Stimulated activated effector memory CD8-positive, alpha-beta T cell treated with anti-CD3 and anti-CD28 coated beads, Interleukin-12 subunit alpha, Interleukin-12 subunit beta, amount 100 ng/mL, for 72 hours (primary cell): ENCODE measurements at regions not wholly inside any gene's neighbourhood (a gene's known extent, or its start where the extent isn't known, plus 50 kb on each side); places are given as distances from the start of the nearest gene placed in this dataset.
"Not testable (repeated sequence)": the region's sequence is repeated elsewhere in the genome, so short reads cannot be mapped to it uniquely, and the experiment has no call there.

Source experiments
- ATAC-seq: fragments of 150-1000 bp; cut with Tn5 transposase; 2 replicates; pipeline ENCODE4 v1.10.0; 2021
- DNase-seq, 2 donors: peaks; one replicate each; pipeline ENCODE4 v3.0.0; 2021 to 2022; ENCODE audit warnings: low spot score in 2 of 2
- H3K27ac Mint-ChIP-seq: one replicate; pipeline ENCODE4 v1.8.0; 2022; ENCODE audit warnings: mild to moderate bottlenecking, mixed read lengths
- H3K36me3 Mint-ChIP-seq: one replicate; pipeline ENCODE4 v1.8.0; 2022; ENCODE audit warnings: mild to moderate bottlenecking, mixed read lengths
- H3K4me1 Mint-ChIP-seq: one replicate; pipeline ENCODE4 v1.8.0; 2022; ENCODE audit warnings: mixed read lengths
- H3K4me3 Mint-ChIP-seq: one replicate; pipeline ENCODE4 v1.8.0; 2022; ENCODE audit warnings: mild to moderate bottlenecking, mixed read lengths
- H3K9me3 Mint-ChIP-seq: one replicate; pipeline ENCODE4 v1.8.0; 2022; ENCODE audit warnings: mixed read lengths

GRCh38 chr5:28421141-28421540 lies 1382.8 kb upstream of the CDH9 start:
- Mint-ChIP-seq H3K4me1 (no peaks in the 10 kb centered on the region), H3K36me3 (no peaks in the 10 kb centered on the region), H3K4me3 (no peak overlapping the region), H3K9me3 (peaks cover 23% of the 10 kb centered on the region), H3K27ac (no peak overlapping the region)
- no peak for DNase-seq
- ATAC-seq = no peak

- H3K36me3 Mint-ChIP-seq = no peaks in the 10 kb centered on the region
- H3K4me3 Mint-ChIP-seq = no peak overlapping the region
- H3K9me3 Mint-ChIP-seq = peaks cover 20% of the 10 kb centered on the region
- ATAC-seq (no peak), DNase-seq (no peak)
- no peaks in the 10 kb centered on the region for H3K4me1 Mint-ChIP-seq
- H3K27ac Mint-ChIP-seq = no peak overlapping the region
These were observed 1377.5 kb upstream of the CDH9 start for GRCh38 chr5:28415791-28416443.

GRCh38 chr5:28414619-28415018 lies 1376.2 kb upstream of the CDH9 start:
- Mint-ChIP-seq H3K27ac (no peak overlapping the region), H3K4me3 (no peak overlapping the region), H3K36me3 (no peaks in the 10 kb centered on the region), H3K9me3 (peaks cover 24% of the 10 kb centered on the region), H3K4me1 (no peaks in the 10 kb centered on the region)
- ATAC-seq (no peak), DNase-seq (no peak)

- Mint-ChIP-seq H3K27ac (no peak overlapping the region), H3K4me3 (no peak overlapping the region), H3K9me3 (peaks cover 23% of the 10 kb centered on the region), H3K36me3 (no peaks in the 10 kb centered on the region), H3K4me1 (no peaks in the 10 kb centered on the region)
- no peak for DNase-seq
- ATAC-seq = no peak
These were observed 1370.3 kb upstream of the CDH9 start for GRCh38 chr5:28408651-28409050.

DNA sequence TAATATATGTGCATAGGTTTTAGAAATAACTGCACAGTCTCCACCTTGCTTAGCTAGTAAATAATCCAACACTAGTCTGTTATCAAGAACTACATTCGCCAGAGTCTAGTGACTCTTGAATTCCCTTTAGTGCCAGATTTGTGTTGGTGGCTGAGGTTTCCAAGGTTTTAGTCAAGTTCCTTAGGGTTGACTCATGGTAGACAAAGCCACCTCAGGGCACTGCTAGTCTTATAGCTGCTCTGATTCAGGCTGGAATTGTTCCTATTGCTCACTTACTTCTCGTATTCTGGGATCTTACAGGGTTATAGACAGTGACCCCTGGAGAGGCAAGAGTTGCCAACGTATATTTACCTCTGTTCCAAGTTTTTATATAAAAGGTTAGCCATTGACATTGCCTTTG lies 1369.8 kb upstream of the CDH9 start:
- Mint-ChIP-seq H3K4me1 (no peaks in the 10 kb centered on the region), H3K27ac (no peak overlapping the region), H3K36me3 (no peaks in the 10 kb centered on the region), H3K9me3 (peaks cover 20% of the 10 kb centered on the region), H3K4me3 (no peak overlapping the region)
- no peak for DNase-seq
- ATAC-seq = no peak

- H3K36me3 Mint-ChIP-seq = no peaks in the 10 kb centered on the region
- ATAC-seq (peak; percentile 19), DNase-seq (no peak)
- H3K27ac Mint-ChIP-seq = no peak overlapping the region
- H3K9me3 Mint-ChIP-seq = peaks cover 16% of the 10 kb centered on the region
- no peak overlapping the region for H3K4me3 Mint-ChIP-seq
- H3K4me1 Mint-ChIP-seq = no peaks in the 10 kb centered on the region
These were observed 1366.1 kb upstream of the CDH9 start for GRCh38 chr5:28404363-28405071.

DNA sequence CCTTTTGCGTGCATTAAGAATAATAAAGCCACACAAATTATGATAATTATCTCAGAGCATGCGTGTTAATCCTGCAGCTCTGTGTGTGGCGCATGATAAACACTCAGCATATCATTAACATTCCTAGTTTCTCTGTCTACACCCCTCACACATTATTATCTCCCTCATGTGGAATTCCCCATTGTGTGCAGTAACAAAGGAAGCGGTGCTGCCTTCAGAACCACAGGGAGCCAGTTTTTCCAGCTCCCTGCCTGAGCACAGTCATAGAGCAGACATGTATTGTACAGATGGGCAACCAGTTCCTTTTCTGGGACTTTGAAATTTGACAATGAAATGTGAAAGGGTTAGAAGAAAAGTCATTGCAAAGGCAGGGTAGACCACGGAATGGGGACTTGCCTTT lies 1365.5 kb upstream of the CDH9 start:
- DNase-seq (no peak), ATAC-seq (no peak)
- Mint-ChIP-seq H3K9me3 (peaks cover 16% of the 10 kb centered on the region), H3K4me1 (no peaks in the 10 kb centered on the region), H3K4me3 (no peak overlapping the region), H3K36me3 (no peaks in the 10 kb centered on the region), H3K27ac (no peak overlapping the region)

- no peak for ATAC-seq
- Mint-ChIP-seq H3K4me1 (no peaks in the 10 kb centered on the region), H3K36me3 (no peaks in the 10 kb centered on the region), H3K27ac (no peak overlapping the region), H3K4me3 (no peak overlapping the region), H3K9me3 (peaks cover 13% of the 10 kb centered on the region)
- DNase-seq = no peak
These were observed 1364.4 kb upstream of the CDH9 start for GRCh38 chr5:28402590-28403301.

GRCh38 chr5:28400076-28400475 lies 1361.7 kb upstream of the CDH9 start:
- DNase-seq (no peak), ATAC-seq (no peak)
- no peaks in the 10 kb centered on the region for H3K36me3 Mint-ChIP-seq

GRCh38 chr5:28399211-28399610 lies 1360.8 kb upstream of the CDH9 start:
- no peak for DNase-seq
- H3K36me3 Mint-ChIP-seq = no peaks in the 10 kb centered on the region
- no peaks in the 10 kb centered on the region for H3K4me1 Mint-ChIP-seq
- no peak overlapping the region for H3K27ac Mint-ChIP-seq
- ATAC-seq = no peak
- peaks cover 11% of the 10 kb centered on the region for H3K9me3 Mint-ChIP-seq
- H3K4me3 Mint-ChIP-seq = no peak overlapping the region

More at GRCh38 chr5:28400076-28400475, 1361.7 kb upstream of the CDH9 start:
- H3K27ac Mint-ChIP-seq = no peak overlapping the region
- H3K4me3 Mint-ChIP-seq = no peak overlapping the region
- peaks cover 9% of the 10 kb centered on the region for H3K9me3 Mint-ChIP-seq
- no peaks in the 10 kb centered on the region for H3K4me1 Mint-ChIP-seq

- H3K36me3 Mint-ChIP-seq = no peaks in the 10 kb centered on the region
- H3K9me3 Mint-ChIP-seq = peaks cover 11% of the 10 kb centered on the region
- no peaks in the 10 kb centered on the region for H3K4me1 Mint-ChIP-seq
- H3K4me3 Mint-ChIP-seq = no peak overlapping the region
- no peak overlapping the region for H3K27ac Mint-ChIP-seq
- ATAC-seq = no peak
- DNase-seq = no peak
These were observed 1359.8 kb upstream of the CDH9 start for GRCh38 chr5:28398185-28398584.

DNA sequence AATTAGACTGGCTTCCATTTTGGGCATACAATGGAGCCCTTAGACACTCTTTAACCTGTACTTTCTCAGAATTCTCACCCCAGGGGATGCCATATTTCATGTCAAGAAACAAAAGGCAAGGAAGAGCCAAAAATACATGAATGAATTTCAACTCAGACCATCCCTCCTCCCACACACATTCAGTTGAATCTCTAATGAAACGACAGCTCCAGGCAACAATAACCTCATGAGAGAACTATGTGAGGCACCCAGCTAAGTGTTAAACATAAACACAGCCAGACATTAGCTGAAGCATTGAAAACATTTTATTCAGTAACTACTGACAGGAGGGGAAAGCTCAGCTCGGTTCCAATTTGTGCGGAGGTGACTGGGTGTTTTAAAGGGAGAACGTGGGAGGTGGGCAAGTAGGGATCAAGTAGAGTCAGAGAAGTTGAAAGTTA lies 1359.1 kb upstream of the CDH9 start:
- Mint-ChIP-seq H3K27ac (no peak overlapping the region), H3K36me3 (no peaks in the 10 kb centered on the region), H3K4me1 (no peaks in the 10 kb centered on the region), H3K4me3 (no peak overlapping the region), H3K9me3 (peaks cover 14% of the 10 kb centered on the region)
- DNase-seq = no peak
- ATAC-seq = no peak

GRCh38 chr5:28391277-28391676 lies 1352.9 kb upstream of the CDH9 start:
- DNase-seq (no peak), ATAC-seq (no peak)
- no peaks in the 10 kb centered on the region for H3K4me1 Mint-ChIP-seq
- peaks cover 7% of the 10 kb centered on the region for H3K9me3 Mint-ChIP-seq
- no peak overlapping the region for H3K27ac Mint-ChIP-seq
- no peak overlapping the region for H3K4me3 Mint-ChIP-seq
- H3K36me3 Mint-ChIP-seq = no peaks in the 10 kb centered on the region

- Mint-ChIP-seq H3K4me3 (no peak overlapping the region), H3K9me3 (peaks cover 7% of the 10 kb centered on the region), H3K27ac (no peak overlapping the region), H3K36me3 (no peaks in the 10 kb centered on the region), H3K4me1 (no peaks in the 10 kb centered on the region)
- ATAC-seq (no peak), DNase-seq (no peak)
These were observed 1352.0 kb upstream of the CDH9 start for GRCh38 chr5:28390341-28390740.

GRCh38 chr5:28389727-28390126 lies 1351.3 kb upstream of the CDH9 start:
- H3K4me3 Mint-ChIP-seq, H3K36me3 Mint-ChIP-seq, H3K9me3 Mint-ChIP-seq, ATAC-seq, DNase-seq, H3K27ac Mint-ChIP-seq, H3K4me1 Mint-ChIP-seq: not testable (repeated sequence)

DNA sequence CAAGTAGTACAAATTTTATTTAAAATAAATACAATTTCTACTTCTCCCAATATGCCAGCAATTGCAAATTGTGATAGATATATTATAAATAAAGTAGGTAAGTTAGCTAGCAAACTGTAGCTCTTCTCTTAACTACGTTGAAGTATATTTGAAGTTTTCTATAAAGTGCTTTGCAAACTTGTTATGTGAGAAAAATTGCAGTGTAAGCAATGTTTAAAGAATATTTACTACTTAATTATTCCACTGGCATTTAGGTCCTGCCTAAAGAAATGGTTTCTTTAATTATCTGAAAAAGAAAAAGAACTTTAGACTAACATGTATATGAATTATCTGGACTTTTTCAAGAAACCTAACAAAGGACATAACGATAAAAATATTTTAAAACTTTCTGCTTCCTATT lies 1350.0 kb upstream of the CDH9 start:
- no peaks in the 10 kb centered on the region for H3K4me1 Mint-ChIP-seq
- no peak overlapping the region for H3K27ac Mint-ChIP-seq
- DNase-seq (no peak), ATAC-seq (no peak)
- H3K9me3 Mint-ChIP-seq = peaks cover 5% of the 10 kb centered on the region
- H3K4me3 Mint-ChIP-seq = no peak overlapping the region
- H3K36me3 Mint-ChIP-seq = no peaks in the 10 kb centered on the region
